NB4 (cell line): ENCODE measurements at regions not wholly inside any gene's neighbourhood (a gene's known extent, or its start where the extent isn't known, plus 50 kb on each side); places are given as distances from the start of the nearest gene placed in this dataset.
"Not testable (repeated sequence)": the region's sequence is repeated elsewhere in the genome, so short reads cannot be mapped to it uniquely, and the experiment has no call there.

Experiments used
- DNase-seq: peaks from one replicate; pipeline ENCODE4 v3.0.0; 2010; ENCODE audit warnings: low read depth
- H3K4me3 ChIP-seq: one replicate; pipeline ENCODE4 v1.5.1; 2011; ENCODE audit warnings: mild to moderate bottlenecking, low read depth, low read length, moderate library complexity
- MYC ChIP-seq: IDR thresholded peaks from 2 replicates; pipeline ENCODE4 v1.6.1; 2011; ENCODE audit warnings: low read depth, low read length
- POLR2A ChIP-seq: IDR thresholded peaks from 2 replicates; pipeline ENCODE4 v1.6.1; 2011; ENCODE audit warnings: mild to moderate bottlenecking; ENCODE audit not compliant: insufficient read length; ENCODE audit errors: extremely low read depth
- TF ChIP-seq, protein P1 (sequence below): IDR thresholded peaks from 2 replicates; pipeline ENCODE4 v1.6.1; 2011; ENCODE audit warnings: low read depth, low read length
- TF ChIP-seq, protein P2 (sequence below): IDR thresholded peaks from one replicate; pipeline ENCODE4 v1.5.1; 2012; ENCODE audit warnings: low read depth, low read length

DNA sequence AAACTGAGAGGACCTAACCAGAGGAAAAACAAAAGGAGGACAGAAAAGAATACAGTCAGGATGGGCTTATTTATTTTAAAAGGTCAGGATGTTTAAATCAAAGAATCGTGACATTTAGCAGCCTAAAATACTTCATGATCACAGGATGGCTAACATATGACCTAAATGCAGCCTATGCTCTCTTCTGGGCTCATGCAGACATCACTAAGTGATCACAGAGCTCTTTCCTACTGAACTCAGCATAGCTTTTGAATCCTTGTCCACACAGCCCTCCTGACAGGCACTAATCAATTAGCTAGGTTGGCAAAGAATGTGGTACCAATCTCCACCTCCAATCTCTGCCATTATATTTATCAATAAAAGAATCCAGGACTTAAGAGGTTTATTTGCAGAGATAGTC is 60.1 kb upstream of the PHF21A start:
- no peak for DNase-seq
- no peak overlapping the region for H3K4me3 ChIP-seq
- TF ChIP-seq POLR2A (no peak), MYC (no peak)
- TF ChIP-seq, protein P1, sequence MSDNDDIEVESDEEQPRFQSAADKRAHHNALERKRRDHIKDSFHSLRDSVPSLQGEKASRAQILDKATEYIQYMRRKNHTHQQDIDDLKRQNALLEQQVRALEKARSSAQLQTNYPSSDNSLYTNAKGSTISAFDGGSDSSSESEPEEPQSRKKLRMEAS, result no peak
- TF ChIP-seq, protein P2, sequence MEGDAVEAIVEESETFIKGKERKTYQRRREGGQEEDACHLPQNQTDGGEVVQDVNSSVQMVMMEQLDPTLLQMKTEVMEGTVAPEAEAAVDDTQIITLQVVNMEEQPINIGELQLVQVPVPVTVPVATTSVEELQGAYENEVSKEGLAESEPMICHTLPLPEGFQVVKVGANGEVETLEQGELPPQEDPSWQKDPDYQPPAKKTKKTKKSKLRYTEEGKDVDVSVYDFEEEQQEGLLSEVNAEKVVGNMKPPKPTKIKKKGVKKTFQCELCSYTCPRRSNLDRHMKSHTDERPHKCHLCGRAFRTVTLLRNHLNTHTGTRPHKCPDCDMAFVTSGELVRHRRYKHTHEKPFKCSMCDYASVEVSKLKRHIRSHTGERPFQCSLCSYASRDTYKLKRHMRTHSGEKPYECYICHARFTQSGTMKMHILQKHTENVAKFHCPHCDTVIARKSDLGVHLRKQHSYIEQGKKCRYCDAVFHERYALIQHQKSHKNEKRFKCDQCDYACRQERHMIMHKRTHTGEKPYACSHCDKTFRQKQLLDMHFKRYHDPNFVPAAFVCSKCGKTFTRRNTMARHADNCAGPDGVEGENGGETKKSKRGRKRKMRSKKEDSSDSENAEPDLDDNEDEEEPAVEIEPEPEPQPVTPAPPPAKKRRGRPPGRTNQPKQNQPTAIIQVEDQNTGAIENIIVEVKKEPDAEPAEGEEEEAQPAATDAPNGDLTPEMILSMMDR, result no peak

DNA sequence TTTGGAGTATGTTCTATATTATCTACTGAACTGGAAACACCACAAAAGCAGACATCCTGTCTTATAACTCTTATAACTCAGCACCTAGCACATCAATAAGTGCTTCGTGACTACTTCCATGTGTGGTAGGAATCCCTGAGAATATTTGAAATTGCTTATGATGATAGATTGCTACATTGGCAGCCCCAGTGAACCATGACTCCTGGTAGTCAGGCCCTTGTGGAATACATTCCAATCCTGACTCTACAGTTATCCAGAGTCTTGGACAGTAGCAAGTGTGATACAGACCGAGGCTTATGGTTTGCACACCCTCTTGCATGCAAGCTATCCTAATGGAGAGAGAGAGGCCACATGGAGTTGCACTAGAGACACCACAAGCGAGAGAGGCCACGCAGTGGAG is 59.5 kb upstream of the PHF21A start:
- no peak for TF ChIP-seq MYC
- TF ChIP-seq, protein P2, result no peak
- TF ChIP-seq, protein P1, result no peak
- no peak for TF ChIP-seq POLR2A
- no peak overlapping the region for H3K4me3 ChIP-seq
- no peak for DNase-seq

DNA sequence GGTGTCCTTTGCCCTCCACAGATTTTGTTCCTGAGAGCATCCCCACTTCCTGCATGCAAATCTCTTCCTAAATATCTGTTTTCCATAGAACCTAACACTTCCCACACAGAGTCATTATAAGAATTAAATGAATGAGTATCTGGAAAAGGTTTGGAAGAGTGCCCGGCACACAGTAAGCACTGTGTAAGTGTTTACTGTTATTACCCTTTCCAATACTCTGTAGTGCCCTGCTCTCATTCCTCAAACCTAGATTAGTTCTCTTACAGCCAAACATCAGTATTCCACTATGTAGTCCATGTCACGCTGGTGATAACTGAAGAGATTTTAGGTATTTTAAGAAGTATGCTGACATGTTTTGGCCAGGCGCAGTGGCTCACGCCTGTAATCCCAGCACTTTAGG is 57.3 kb upstream of the PHF21A start:
- DNase-seq, result no peak
- TF ChIP-seq, protein P2, result no peak
- no peak for TF ChIP-seq MYC
- TF ChIP-seq, protein P1, result no peak
- no peak for TF ChIP-seq POLR2A
- H3K4me3 ChIP-seq, result no peak overlapping the region

DNA sequence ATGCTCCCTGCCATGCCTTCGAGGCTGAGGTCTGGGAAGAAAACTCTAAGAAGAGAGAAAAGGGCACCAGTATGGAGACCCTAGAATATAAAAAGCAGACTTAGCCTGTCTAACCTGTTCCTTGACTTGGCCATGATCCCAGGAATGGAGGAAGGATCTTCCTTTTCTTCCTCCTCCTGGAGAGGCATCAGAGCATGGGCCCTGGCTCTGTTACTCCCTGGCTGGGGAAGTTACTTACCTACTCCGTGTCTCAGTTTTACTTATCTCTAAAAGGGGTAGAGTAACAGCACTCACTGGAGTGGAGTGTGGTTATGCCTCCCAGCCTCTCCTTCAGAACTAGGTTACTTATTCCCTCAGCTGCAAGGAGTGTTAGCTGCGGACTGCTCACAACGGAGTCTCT is 55.2 kb upstream of the PHF21A start:
- no peak for DNase-seq
- TF ChIP-seq POLR2A, result no peak
- TF ChIP-seq, protein P2, result no peak
- TF ChIP-seq, protein P1, result no peak
- TF ChIP-seq MYC, result no peak
- H3K4me3 ChIP-seq, result no peak overlapping the region

DNA sequence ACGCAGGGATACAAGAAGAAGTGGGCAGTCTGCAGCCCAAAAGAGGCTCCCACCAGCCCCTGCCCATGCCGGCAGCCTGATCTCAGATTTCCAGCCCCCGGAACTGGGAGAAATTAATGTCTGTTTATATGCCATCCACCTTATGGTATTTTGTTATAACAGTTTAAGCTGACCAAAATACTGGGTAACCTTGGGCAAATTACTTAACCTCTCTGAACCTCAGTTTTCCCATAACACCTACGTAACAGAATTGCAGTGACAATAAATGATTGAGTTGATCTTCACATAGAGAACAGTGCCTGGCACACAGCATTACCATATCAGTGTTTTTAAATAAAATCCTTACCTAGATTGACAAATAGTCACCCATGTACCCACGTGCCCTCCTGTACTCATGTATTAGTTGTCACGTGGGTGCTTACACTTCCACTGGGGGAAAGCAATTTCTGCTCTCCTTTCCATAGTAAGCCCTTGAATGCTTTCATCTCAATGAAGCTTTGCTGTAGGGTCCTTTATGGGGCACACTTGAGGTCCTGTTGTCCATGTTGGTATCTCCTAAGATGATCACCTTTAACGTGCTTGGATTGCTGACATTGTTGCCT is 54.2 kb upstream of the PHF21A start:
- no peak overlapping the region for H3K4me3 ChIP-seq
- TF ChIP-seq POLR2A (no peak), MYC (no peak)
- TF ChIP-seq, protein P2, result no peak
- TF ChIP-seq, protein P1, result no peak
- DNase-seq, result no peak

DNA sequence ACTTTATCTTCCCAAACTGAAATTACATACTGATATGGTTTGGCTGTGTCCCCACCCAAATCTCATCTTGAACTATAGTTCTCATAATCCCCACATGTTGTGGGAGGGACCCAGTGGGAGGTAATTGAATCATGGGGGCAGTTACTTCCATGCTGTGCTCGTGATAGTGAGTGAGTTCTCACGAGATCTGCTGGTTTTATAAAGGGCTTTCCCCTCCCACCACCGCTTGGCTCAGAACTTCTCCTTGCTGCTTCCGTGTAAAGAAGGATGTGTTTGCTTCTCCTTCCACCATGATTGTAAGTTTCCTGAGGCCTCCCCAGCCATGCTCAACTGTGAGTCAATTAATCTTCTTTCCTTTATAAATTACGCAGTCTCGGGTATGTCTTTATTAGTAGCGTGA is 50.4 kb upstream of the PHF21A start:
- H3K4me3 ChIP-seq, DNase-seq: not testable (repeated sequence)
